Progenitor cell of endocrine pancreas (in vitro differentiated cells): ENCODE measurements at regions not wholly inside any gene's neighbourhood (a gene's known extent, or its start where the extent isn't known, plus 50 kb on each side); places are given as distances from the start of the nearest gene placed in this dataset.

Experiments
- DNase-seq: peaks from one replicate; pipeline ENCODE4 v3.0.0; 2021; ENCODE audit warnings: low spot score; ENCODE audit not compliant: unreplicated experiment
- H3K27ac Mint-ChIP-seq: 2 replicates; pipeline ENCODE4 v1.8.0; 2021; ENCODE audit warnings: mild to moderate bottlenecking, moderate library complexity, mixed read lengths
- H3K27me3 Mint-ChIP-seq: 2 replicates; pipeline ENCODE4 v1.8.0; 2021; ENCODE audit warnings: mixed read lengths
- H3K36me3 Mint-ChIP-seq: 2 replicates; pipeline ENCODE4 v1.8.0; 2022; ENCODE audit warnings: mixed read lengths; ENCODE audit not compliant: insufficient read depth
- H3K4me1 Mint-ChIP-seq: 2 replicates; pipeline ENCODE4 v1.8.0; 2021; ENCODE audit warnings: low read depth, mixed read lengths
- H3K4me3 Mint-ChIP-seq: 2 replicates; pipeline ENCODE4 v1.8.0; 2021; ENCODE audit warnings: low read depth, mild to moderate bottlenecking, moderate library complexity, mixed read lengths
- H3K9me3 Mint-ChIP-seq: 2 replicates; pipeline ENCODE4 v1.8.0; 2021; ENCODE audit warnings: low read depth, mixed read lengths
- TF ChIP-seq, protein P1 (sequence below): fragments of 200-600 bp; sonication (generic); IDR thresholded peaks from one replicate; pipeline ENCODE4 v1.5.0; 2021; ENCODE audit warnings: antibody characterized with exemption, mild to moderate bottlenecking; ENCODE audit not compliant: unreplicated experiment

DNA sequence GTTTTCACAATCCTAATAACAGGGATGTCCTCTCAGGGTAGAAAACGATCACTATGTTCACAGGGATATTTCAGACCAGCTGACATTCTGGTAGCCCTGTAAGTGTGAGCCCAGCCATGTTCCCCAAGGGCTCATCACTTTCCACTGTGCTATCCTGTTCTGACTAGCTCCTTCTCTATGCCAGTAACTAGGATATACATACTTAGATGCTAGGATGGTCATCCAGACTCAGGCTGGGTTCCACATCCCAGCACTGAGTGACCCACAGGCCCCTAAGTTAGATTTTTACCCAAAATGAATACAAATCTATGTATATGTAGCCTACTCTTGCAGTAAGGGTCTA is 83.0 kb downstream of the CD164 start:
- H3K27me3 Mint-ChIP-seq: peaks cover 8% of the 10 kb centered on the region
- no peaks in the 10 kb centered on the region for H3K9me3 Mint-ChIP-seq
- DNase-seq: no peak
- H3K4me3 Mint-ChIP-seq: no peak overlapping the region
- TF ChIP-seq, protein P1, sequence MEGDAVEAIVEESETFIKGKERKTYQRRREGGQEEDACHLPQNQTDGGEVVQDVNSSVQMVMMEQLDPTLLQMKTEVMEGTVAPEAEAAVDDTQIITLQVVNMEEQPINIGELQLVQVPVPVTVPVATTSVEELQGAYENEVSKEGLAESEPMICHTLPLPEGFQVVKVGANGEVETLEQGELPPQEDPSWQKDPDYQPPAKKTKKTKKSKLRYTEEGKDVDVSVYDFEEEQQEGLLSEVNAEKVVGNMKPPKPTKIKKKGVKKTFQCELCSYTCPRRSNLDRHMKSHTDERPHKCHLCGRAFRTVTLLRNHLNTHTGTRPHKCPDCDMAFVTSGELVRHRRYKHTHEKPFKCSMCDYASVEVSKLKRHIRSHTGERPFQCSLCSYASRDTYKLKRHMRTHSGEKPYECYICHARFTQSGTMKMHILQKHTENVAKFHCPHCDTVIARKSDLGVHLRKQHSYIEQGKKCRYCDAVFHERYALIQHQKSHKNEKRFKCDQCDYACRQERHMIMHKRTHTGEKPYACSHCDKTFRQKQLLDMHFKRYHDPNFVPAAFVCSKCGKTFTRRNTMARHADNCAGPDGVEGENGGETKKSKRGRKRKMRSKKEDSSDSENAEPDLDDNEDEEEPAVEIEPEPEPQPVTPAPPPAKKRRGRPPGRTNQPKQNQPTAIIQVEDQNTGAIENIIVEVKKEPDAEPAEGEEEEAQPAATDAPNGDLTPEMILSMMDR: no peak
- H3K4me1 Mint-ChIP-seq: peaks cover 51% of the 10 kb centered on the region
- H3K27ac Mint-ChIP-seq: no peak overlapping the region
- H3K36me3 Mint-ChIP-seq: no peaks in the 10 kb centered on the region

DNA sequence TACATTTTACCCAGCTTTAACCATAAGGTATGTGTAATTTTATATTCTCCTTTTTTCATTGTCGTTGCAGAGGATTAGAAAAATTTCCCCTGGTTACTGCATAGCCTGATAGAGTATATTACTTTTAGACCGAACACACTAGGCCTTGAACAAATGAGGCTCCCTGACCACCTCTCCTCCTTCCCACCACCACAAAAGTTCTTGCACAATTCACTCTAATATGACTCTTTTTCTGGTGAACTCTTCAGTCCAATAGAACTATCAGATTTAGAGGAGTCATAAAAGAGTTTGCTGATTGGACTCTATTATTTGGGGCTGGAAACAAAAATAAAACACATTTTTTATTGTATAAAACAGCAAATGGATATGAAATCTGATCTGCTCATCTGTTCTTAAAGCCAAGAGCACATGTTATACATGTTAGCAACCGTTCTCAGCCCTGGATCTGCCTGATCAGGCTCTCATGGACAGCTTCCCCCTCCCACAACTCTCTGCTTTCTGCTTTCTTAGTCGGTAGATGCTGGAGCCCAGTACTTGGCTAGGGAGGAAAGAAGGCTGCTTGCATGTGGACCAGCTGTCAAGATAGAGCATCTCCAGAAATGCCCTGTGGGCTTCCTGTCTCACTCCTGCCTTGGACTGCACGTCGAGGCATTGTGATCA is 83.5 kb downstream of the CD164 start:
- TF ChIP-seq, protein P1: no peak
- H3K9me3 Mint-ChIP-seq: no peaks in the 10 kb centered on the region

DNA sequence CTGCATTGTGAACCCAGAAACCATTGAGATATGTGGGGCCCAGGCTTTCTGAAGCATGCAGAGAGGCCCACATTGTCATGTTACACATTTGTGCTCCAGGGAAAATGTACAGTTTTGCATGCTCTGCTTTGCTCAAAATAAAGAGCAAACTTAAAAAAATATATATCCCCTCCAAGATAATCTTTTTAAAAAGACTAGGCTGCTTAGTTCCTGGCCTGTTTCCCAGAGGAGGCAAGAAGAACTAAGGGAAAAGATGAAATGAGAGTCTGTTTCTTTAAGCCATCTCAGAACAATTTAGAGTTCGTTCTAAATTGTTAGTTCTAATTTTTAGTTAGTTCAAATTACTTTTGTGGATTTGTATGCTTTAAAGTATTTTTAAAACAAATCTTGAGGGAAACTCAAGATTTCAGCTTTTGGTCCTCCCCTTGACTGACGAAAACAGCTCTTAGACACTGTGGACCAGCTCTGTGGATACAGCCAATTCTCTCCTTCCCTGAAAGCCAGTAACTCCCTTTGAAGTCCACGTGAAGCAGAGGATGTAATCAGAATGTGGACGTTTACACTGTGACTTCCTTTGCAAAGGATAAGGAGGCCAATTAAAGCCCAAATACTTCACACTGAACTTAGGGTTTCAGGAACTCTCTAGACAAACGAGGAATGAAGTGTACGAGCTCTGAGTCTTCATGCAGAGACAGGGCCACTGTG is 84.7 kb downstream of the CD164 start:
- DNase-seq: no peak
- H3K9me3 Mint-ChIP-seq: no peaks in the 10 kb centered on the region
- TF ChIP-seq, protein P1: no peak
- no peak overlapping the region for H3K27ac Mint-ChIP-seq
- peaks cover 46% of the 10 kb centered on the region for H3K4me1 Mint-ChIP-seq
- no peak overlapping the region for H3K4me3 Mint-ChIP-seq
- peaks cover 8% of the 10 kb centered on the region for H3K27me3 Mint-ChIP-seq
- H3K36me3 Mint-ChIP-seq: no peaks in the 10 kb centered on the region

More for the DNA sequence above, 83.5 kb downstream of the CD164 start:
- Mint-ChIP-seq H3K4me3 (no peak overlapping the region), H3K4me1 (peaks cover 48% of the 10 kb centered on the region), H3K27ac (no peak overlapping the region), H3K27me3 (peaks cover 8% of the 10 kb centered on the region), H3K36me3 (no peaks in the 10 kb centered on the region)
- no peak for DNase-seq

- H3K4me1 Mint-ChIP-seq: peaks cover 46% of the 10 kb centered on the region
- no peak overlapping the region for H3K4me3 Mint-ChIP-seq
- no peak for DNase-seq
- H3K27ac Mint-ChIP-seq: peak overlapping the region; percentile 21
- TF ChIP-seq, protein P1: no peak
- peaks cover 8% of the 10 kb centered on the region for H3K27me3 Mint-ChIP-seq
- no peaks in the 10 kb centered on the region for H3K9me3 Mint-ChIP-seq
- H3K36me3 Mint-ChIP-seq: no peaks in the 10 kb centered on the region
Measured at GRCh38 chr6:109296971-109297372, 85.3 kb downstream of the CD164 start.

DNA sequence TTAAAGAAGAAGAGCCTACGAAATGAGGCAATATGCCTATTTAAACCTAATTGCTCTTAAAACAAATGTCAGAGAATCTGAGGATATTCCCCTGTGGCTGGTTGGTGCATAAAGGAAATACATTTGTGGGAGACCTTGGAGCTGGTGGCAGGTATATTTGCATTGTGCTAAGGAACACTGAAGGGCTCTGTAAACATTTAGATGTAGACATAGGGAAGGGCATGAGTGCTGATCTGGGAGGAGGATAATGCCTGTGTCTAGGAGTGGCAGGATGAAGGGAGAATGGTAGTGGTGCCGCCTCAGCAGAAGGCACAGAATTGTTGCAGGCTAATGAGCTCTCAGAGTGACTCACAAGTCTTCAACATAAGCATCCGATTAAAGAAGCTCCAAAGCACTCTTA is 85.8 kb downstream of the CD164 start:
- TF ChIP-seq, protein P1: no peak
- Mint-ChIP-seq H3K9me3 (no peaks in the 10 kb centered on the region), H3K27me3 (peaks cover 8% of the 10 kb centered on the region), H3K27ac (peak overlapping the region; percentile 21), H3K36me3 (no peaks in the 10 kb centered on the region), H3K4me1 (peaks cover 43% of the 10 kb centered on the region), H3K4me3 (no peak overlapping the region)
- DNase-seq: no peak
